ENCODE measurements at regions not wholly inside any gene's neighbourhood (a gene's known extent, or its start where the extent isn't known, plus 50 kb on each side); places are given as distances from the start of the nearest gene placed in this dataset.

GRCh38 chr20:30284281-30284905 lies 973.1 kb upstream of the DEFB115 start:
- TF ChIP-seq POLR2AphosphoS5 (IDR thresholded peaks at IDR 0.05; ENCODE audit: low read depth, low read length) (no peak), TAF1 (IDR thresholded peaks at IDR 0.05; ENCODE audit: borderline replicate concordance, insufficient read depth, low read length) (no peak)
- TF ChIP-seq, protein P1, sequence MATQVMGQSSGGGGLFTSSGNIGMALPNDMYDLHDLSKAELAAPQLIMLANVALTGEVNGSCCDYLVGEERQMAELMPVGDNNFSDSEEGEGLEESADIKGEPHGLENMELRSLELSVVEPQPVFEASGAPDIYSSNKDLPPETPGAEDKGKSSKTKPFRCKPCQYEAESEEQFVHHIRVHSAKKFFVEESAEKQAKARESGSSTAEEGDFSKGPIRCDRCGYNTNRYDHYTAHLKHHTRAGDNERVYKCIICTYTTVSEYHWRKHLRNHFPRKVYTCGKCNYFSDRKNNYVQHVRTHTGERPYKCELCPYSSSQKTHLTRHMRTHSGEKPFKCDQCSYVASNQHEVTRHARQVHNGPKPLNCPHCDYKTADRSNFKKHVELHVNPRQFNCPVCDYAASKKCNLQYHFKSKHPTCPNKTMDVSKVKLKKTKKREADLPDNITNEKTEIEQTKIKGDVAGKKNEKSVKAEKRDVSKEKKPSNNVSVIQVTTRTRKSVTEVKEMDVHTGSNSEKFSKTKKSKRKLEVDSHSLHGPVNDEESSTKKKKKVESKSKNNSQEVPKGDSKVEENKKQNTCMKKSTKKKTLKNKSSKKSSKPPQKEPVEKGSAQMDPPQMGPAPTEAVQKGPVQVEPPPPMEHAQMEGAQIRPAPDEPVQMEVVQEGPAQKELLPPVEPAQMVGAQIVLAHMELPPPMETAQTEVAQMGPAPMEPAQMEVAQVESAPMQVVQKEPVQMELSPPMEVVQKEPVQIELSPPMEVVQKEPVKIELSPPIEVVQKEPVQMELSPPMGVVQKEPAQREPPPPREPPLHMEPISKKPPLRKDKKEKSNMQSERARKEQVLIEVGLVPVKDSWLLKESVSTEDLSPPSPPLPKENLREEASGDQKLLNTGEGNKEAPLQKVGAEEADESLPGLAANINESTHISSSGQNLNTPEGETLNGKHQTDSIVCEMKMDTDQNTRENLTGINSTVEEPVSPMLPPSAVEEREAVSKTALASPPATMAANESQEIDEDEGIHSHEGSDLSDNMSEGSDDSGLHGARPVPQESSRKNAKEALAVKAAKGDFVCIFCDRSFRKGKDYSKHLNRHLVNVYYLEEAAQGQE (IDR thresholded peaks at IDR 0.05; ENCODE audit: insufficient read depth in 1 of 2, low read depth in 2 of 2, low read length in 2 of 2) = no peak
